H9 (cell line): ENCODE measurements at regions not wholly inside any gene's neighbourhood (a gene's known extent, or its start where the extent isn't known, plus 50 kb on each side); places are given as distances from the start of the nearest gene placed in this dataset.

Source experiments
- DNase-seq: peaks from one replicate; pipeline ENCODE4 v3.0.0-alpha.2; 2017
- H2AFZ ChIP-seq: one replicate; pipeline ENCODE4 v1.6.1; 2013; ENCODE audit warnings: mild to moderate bottlenecking, low read length, control low read depth, moderate library complexity
- H2AK5ac ChIP-seq: 2 replicates; pipeline ENCODE4 v1.6.1; 2013; ENCODE audit warnings: low read length, control low read depth, mixed read lengths; ENCODE audit not compliant: insufficient read length
- H2BK120ac ChIP-seq: one replicate; pipeline ENCODE4 v1.6.1; 2013; ENCODE audit warnings: low read depth, mild to moderate bottlenecking, low read length, control low read depth, inconsistent platforms; ENCODE audit not compliant: poor library complexity, severe bottlenecking
- H2BK12ac ChIP-seq: 2 replicates; pipeline ENCODE4 v1.6.1; 2013; ENCODE audit warnings: low read length, control low read depth, mixed read lengths, low read depth; ENCODE audit not compliant: insufficient read length
- H2BK15ac ChIP-seq: 2 replicates; pipeline ENCODE4 v1.6.1; 2013; ENCODE audit warnings: low read depth, low read length, control low read depth
- H2BK20ac ChIP-seq: one replicate; pipeline ENCODE4 v1.6.1; 2013; ENCODE audit warnings: low read depth, mild to moderate bottlenecking, low read length, control low read depth, inconsistent platforms; ENCODE audit not compliant: poor library complexity, severe bottlenecking
- H2BK5ac ChIP-seq: 2 replicates; pipeline ENCODE4 v1.6.1; 2013; ENCODE audit warnings: low read length, control low read depth, mixed read lengths; ENCODE audit not compliant: insufficient read length
- H3K14ac ChIP-seq: 2 replicates; pipeline ENCODE4 v1.6.1; 2013; ENCODE audit warnings: low read length, control low read depth; ENCODE audit not compliant: insufficient read depth
- H3K18ac ChIP-seq: 2 replicates; pipeline ENCODE4 v1.6.1; 2013; ENCODE audit warnings: low read depth, mild to moderate bottlenecking, mixed read lengths, low read length, control low read depth; ENCODE audit not compliant: insufficient read length
- H3K23ac ChIP-seq: 2 replicates; pipeline ENCODE4 v1.6.1; 2013; ENCODE audit warnings: low read length, control low read depth, mixed read lengths, low read depth; ENCODE audit not compliant: insufficient read length
- H3K23me2 ChIP-seq: 2 replicates; pipeline ENCODE4 v1.6.1; 2013; ENCODE audit warnings: low read depth, mild to moderate bottlenecking, mixed read lengths, low read length, control low read depth; ENCODE audit not compliant: insufficient read length, poor library complexity, severe bottlenecking
- H3K27ac ChIP-seq: 2 replicates; pipeline ENCODE4 v1.5.1; 2013; ENCODE audit warnings: low read length, control low read depth, mixed read lengths, low read depth; ENCODE audit not compliant: insufficient read length
- H3K27me3 ChIP-seq: 2 replicates; pipeline ENCODE4 v1.6.1; 2013; ENCODE audit warnings: low read length, control low read depth, inconsistent platforms; ENCODE audit not compliant: insufficient read depth
- H3K4ac ChIP-seq: 2 replicates; pipeline ENCODE4 v1.6.1; 2013; ENCODE audit warnings: low read depth, mild to moderate bottlenecking, control low read depth, inconsistent platforms, low read length, moderate library complexity
- H3K4me1 ChIP-seq: 2 replicates; pipeline ENCODE4 v1.6.1; 2013; ENCODE audit warnings: low read length, control low read depth, inconsistent platforms; ENCODE audit not compliant: insufficient read depth
- H3K4me2 ChIP-seq: 2 replicates; pipeline ENCODE4 v1.6.1; 2013; ENCODE audit warnings: low read length, control low read depth, mixed read lengths; ENCODE audit not compliant: insufficient read length, insufficient read depth
- H3K56ac ChIP-seq: 2 replicates; pipeline ENCODE4 v1.6.1; 2013; ENCODE audit warnings: low read depth, mild to moderate bottlenecking, mixed read lengths, low read length, control low read depth; ENCODE audit not compliant: insufficient read length
- H3K79me1 ChIP-seq: 2 replicates; pipeline ENCODE4 v1.6.1; 2013; ENCODE audit warnings: low read depth, mild to moderate bottlenecking, moderate library complexity, low read length, control low read depth, inconsistent platforms; ENCODE audit not compliant: insufficient read depth, poor library complexity, severe bottlenecking
- H3K79me2 ChIP-seq: 2 replicates; pipeline ENCODE4 v1.6.1; 2013; ENCODE audit warnings: low read length, control low read depth, inconsistent platforms; ENCODE audit not compliant: insufficient read depth
- H3K9ac ChIP-seq: 2 replicates; pipeline ENCODE4 v1.6.1; 2013; ENCODE audit warnings: low read length, control low read depth, mixed read lengths; ENCODE audit not compliant: insufficient read length; ENCODE audit errors: extremely low read depth
- H3K9me3 ChIP-seq: one replicate; pipeline ENCODE4 v1.6.1; 2013; ENCODE audit warnings: low read depth, low read length, inconsistent platforms; ENCODE audit not compliant: control insufficient read depth
- H3T11ph ChIP-seq: one replicate; pipeline ENCODE4 v1.6.1; 2013; ENCODE audit warnings: mild to moderate bottlenecking, low read length, control low read depth, inconsistent platforms
- H4K20me1 ChIP-seq: one replicate; pipeline ENCODE4 v1.6.1; 2013; ENCODE audit not compliant: control insufficient read depth, insufficient read length, insufficient read depth
- H4K5ac ChIP-seq: 2 replicates; pipeline ENCODE4 v1.6.1; 2013; ENCODE audit warnings: low read depth, mild to moderate bottlenecking, mixed read lengths, low read length, control low read depth; ENCODE audit not compliant: insufficient read length
- H4K8ac ChIP-seq: replicated peaks from 2 replicates; pipeline ENCODE4 v1.6.1; 2013; ENCODE audit warnings: low read length, control low read depth, mixed read lengths, low read depth; ENCODE audit not compliant: insufficient read length
- H4K91ac ChIP-seq: 2 replicates; pipeline ENCODE4 v1.6.1; 2013; ENCODE audit warnings: low read depth, mild to moderate bottlenecking, moderate library complexity, mixed read lengths, low read length, control low read depth; ENCODE audit not compliant: insufficient read length
- H3K27ac Mint-ChIP-seq, 3 experiments: 2 replicates in 2 of 3; 3 replicates in 1 of 3; pipeline ENCODE4 v1.8.0; 2020 to 2021; ENCODE audit warnings: mixed read lengths in 3 of 3, mild to moderate bottlenecking in 1 of 3, moderate library complexity in 1 of 3
- H3K27me3 Mint-ChIP-seq: 2 replicates; pipeline ENCODE4 v1.8.0; 2021; ENCODE audit warnings: low read depth, mild to moderate bottlenecking, moderate library complexity, mixed read lengths
- H3K36me3 Mint-ChIP-seq, 3 experiments: 2 replicates in 2 of 3; 3 replicates in 1 of 3; pipeline ENCODE4 v1.8.0; 2020 to 2021; ENCODE audit warnings: low read depth in 3 of 3, mixed read lengths in 3 of 3; ENCODE audit not compliant: insufficient read depth in 1 of 3
- H3K4me1 Mint-ChIP-seq, 2 experiments: 2 replicates each; pipeline ENCODE4 v1.8.0; 2020; ENCODE audit warnings: mixed read lengths in 2 of 2
- H3K4me3 Mint-ChIP-seq, 2 experiments: 2 replicates in 1 of 2; 3 replicates in 1 of 2; pipeline ENCODE4 v1.8.0; 2020 to 2021; ENCODE audit warnings: mild to moderate bottlenecking in 2 of 2, mixed read lengths in 2 of 2, moderate library complexity in 1 of 2
- H3K9me3 Mint-ChIP-seq, 2 experiments: 2 replicates in 1 of 2; 3 replicates in 1 of 2; pipeline ENCODE4 v1.8.0; 2020; ENCODE audit warnings: mild to moderate bottlenecking in 2 of 2, mixed read lengths in 2 of 2, moderate library complexity in 1 of 2
- WGBS: extraction: QIAGEN DNeasy Blood & Tissue Kit; methylation state at CpG from one replicate; pipeline ENCODE4 v1.1.7; 2013; ENCODE audit warnings: missing lambda C conversion rate, low lambda C conversion rate, mixed read lengths; ENCODE audit not compliant: insufficient read length; ENCODE audit errors: extremely low coverage; 5-methylcytosine and 5-hydroxymethylcytosine counted together
- TF ChIP-seq, protein P1 (sequence below): fragments of 200-600 bp; sonication (generic); conservative IDR thresholded peaks from 3 replicates; pipeline ENCODE4 v1.8.0; 2021; ENCODE audit warnings: antibody characterized with exemption, mild to moderate bottlenecking

DNA sequence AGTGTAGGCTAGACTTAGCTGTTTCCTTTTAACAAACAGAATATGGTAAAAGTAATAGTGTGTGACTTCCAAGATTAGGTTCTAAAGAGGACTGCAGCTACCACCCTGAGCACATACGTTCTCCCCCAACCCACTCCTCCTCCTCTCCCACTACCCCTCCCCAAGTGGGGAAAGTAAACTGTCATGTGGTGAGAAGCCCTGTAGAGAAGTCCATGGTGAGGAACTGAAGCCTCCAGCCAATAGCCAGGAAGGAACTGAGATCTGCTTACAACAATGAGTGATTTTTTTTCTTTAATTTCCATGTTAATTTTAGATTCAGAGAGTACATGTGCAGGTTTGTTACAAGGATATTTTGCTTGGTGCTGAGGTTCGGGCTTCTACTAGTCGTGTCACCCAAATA is 57.0 kb upstream of the EGLN3 start:
- Histone ChIP-seq H3K23me2 (no peaks in the 10 kb centered on the region), H3K4me1 (no peaks in the 10 kb centered on the region; the same call in 1 of the 2 replicates), H3K23ac (no peak overlapping the region), H3T11ph (no peak overlapping the region), H4K20me1 (no peaks in the 10 kb centered on the region), H2BK15ac (no peak overlapping the region), H3K9ac (no peak overlapping the region), H3K4me2 (no peak overlapping the region), H4K5ac (no peak overlapping the region), H3K14ac (no peak overlapping the region), H2BK20ac (no peak overlapping the region), H3K9me3 (no peaks in the 10 kb centered on the region), H3K56ac (no peak overlapping the region), H3K27ac (no peak overlapping the region), H3K18ac (no peak overlapping the region), H4K91ac (no peak overlapping the region), H3K27me3 (no peaks in the 10 kb centered on the region), H2AFZ (no peak overlapping the region), H2BK12ac (no peak overlapping the region), H2BK5ac (no peak overlapping the region), H2AK5ac (no peak overlapping the region), H2BK120ac (no peak overlapping the region), H4K8ac (no peak overlapping the region), H3K79me2 (no peaks in the 10 kb centered on the region), H3K4ac (no peak overlapping the region), H3K79me1 (no peaks in the 10 kb centered on the region)
- Mint-ChIP-seq H3K9me3 (no peaks in the 10 kb centered on the region), H3K27ac (no peak overlapping the region), H3K36me3 (no peaks in the 10 kb centered on the region), H3K4me3 (no peak overlapping the region), H3K4me1 (peaks cover 8 to 12% of the 10 kb centered on the region in 2 experiments), H3K27me3 (no peaks in the 10 kb centered on the region; the same call in 1 of the 2 replicates)
- TF ChIP-seq, protein P1, sequence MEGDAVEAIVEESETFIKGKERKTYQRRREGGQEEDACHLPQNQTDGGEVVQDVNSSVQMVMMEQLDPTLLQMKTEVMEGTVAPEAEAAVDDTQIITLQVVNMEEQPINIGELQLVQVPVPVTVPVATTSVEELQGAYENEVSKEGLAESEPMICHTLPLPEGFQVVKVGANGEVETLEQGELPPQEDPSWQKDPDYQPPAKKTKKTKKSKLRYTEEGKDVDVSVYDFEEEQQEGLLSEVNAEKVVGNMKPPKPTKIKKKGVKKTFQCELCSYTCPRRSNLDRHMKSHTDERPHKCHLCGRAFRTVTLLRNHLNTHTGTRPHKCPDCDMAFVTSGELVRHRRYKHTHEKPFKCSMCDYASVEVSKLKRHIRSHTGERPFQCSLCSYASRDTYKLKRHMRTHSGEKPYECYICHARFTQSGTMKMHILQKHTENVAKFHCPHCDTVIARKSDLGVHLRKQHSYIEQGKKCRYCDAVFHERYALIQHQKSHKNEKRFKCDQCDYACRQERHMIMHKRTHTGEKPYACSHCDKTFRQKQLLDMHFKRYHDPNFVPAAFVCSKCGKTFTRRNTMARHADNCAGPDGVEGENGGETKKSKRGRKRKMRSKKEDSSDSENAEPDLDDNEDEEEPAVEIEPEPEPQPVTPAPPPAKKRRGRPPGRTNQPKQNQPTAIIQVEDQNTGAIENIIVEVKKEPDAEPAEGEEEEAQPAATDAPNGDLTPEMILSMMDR, result no peak
- DNase-seq, result no peak
- no CpG with 5 or more reads among the region's 3 CpGs for WGBS
